Panc1 (cell line): ENCODE measurements at regions not wholly inside any gene's neighbourhood (a gene's known extent, or its start where the extent isn't known, plus 50 kb on each side); places are given as distances from the start of the nearest gene placed in this dataset.

Source experiments
- ATAC-seq: fragments of 200-7000 bp; cut with Tn5 transposase; 2 replicates; pipeline ENCODE4 v1.9.1; 2020; ENCODE audit warnings: mild to moderate bottlenecking, moderate library complexity
- BruUV-seq: library from RNA; stranded (reverse); fragments of 400-500 nt; replicated peaks from 2 replicates; lab custom pipeline; 2021; lab: Mats Ljungman, UMichigan
- CTCF ChIA-PET: fragments of 300-600 bp; sonication (Branson Sonifier 250); formaldehyde crosslinking; loops from one replicate; lab custom pipeline; 2022; ENCODE audit warnings: antibody characterized with exemption; lab: Charles Lee
- POLR2A ChIA-PET: fragments of 300-600 bp; sonication (Branson Sonifier 250); formaldehyde crosslinking; loops from one replicate; lab custom pipeline; 2022; ENCODE audit warnings: antibody characterized with exemption; lab: Charles Lee
- DNase-seq: peaks from one replicate; pipeline ENCODE4 v3.0.0-alpha.2; 2010; ENCODE audit warnings: low read depth, low spot score
- H3K27ac ChIP-seq: 2 replicates; pipeline ENCODE4 v1.5.1; 2011; ENCODE audit warnings: mild to moderate bottlenecking, low read length, inconsistent platforms
- H3K27me3 ChIP-seq: fragments of 200-500 bp; sonication (Bioruptor generic); 2 replicates; pipeline ENCODE4 v1.6.0; 2014; ENCODE audit warnings: low read length, inconsistent platforms; ENCODE audit not compliant: control insufficient read depth, insufficient read depth
- H3K36me3 ChIP-seq: fragments of 200-500 bp; sonication (Bioruptor generic); 2 replicates; pipeline ENCODE4 v1.5.1; 2014; ENCODE audit warnings: inconsistent platforms, mild to moderate bottlenecking, low read length, moderate library complexity; ENCODE audit not compliant: control insufficient read depth, insufficient read depth
- H3K4me1 ChIP-seq: 2 replicates; pipeline ENCODE4 v1.5.1; 2011; ENCODE audit warnings: inconsistent platforms, mild to moderate bottlenecking, low read length, moderate library complexity; ENCODE audit not compliant: control insufficient read depth, insufficient read depth
- H3K4me3 ChIP-seq, 2 experiments: 2 replicates each; pipeline ENCODE4 v1.5.1; 2011 to 2012; ENCODE audit warnings: low read depth in 2 of 2, low read length in 2 of 2, mild to moderate bottlenecking in 2 of 2, inconsistent platforms in 1 of 2, moderate library complexity in 1 of 2
- H3K9me3 ChIP-seq: fragments of 200-500 bp; sonication (Bioruptor generic); 2 replicates; pipeline ENCODE4 v1.5.1; 2014; ENCODE audit warnings: low read depth, mild to moderate bottlenecking, inconsistent platforms, low read length, moderate library complexity; ENCODE audit not compliant: control insufficient read depth, insufficient read depth
- POLR2AphosphoS5 ChIP-seq: IDR thresholded peaks from 2 replicates; pipeline ENCODE4 v1.6.1; 2012; ENCODE audit warnings: mild to moderate bottlenecking, low read depth, low read length, moderate library complexity
- SIN3A ChIP-seq: IDR thresholded peaks from 2 replicates; pipeline ENCODE4 v1.6.1; 2012; ENCODE audit warnings: low read depth, mild to moderate bottlenecking, low read length, moderate library complexity, borderline replicate concordance; ENCODE audit not compliant: insufficient read depth
- TCF7L2 ChIP-seq: IDR thresholded peaks from 2 replicates; pipeline ENCODE4 v1.6.1; 2011; ENCODE audit warnings: mild to moderate bottlenecking, low read depth, low read length, inconsistent platforms
- in situ Hi-C: cut with HindIII; loops from 2 replicates; pipeline ENCODE4 v1.10.0; 2016; ENCODE audit warnings: low sequenced_read_pairs, low pct_unique_long_range_greater_than_20kb
- intact Hi-C: fragments of 100-400 bp; cut with micrococcal nuclease; formaldehyde crosslinking; loops from one replicate; pipeline ENCODE4 v1.10.0; 2022; ENCODE audit not compliant: unreplicated experiment
- TF ChIP-seq, protein P1 (sequence below), 2 experiments: IDR thresholded peaks; 2 replicates each; pipeline ENCODE4 v1.6.1; 2011 to 2012; ENCODE audit warnings: low read depth in 2 of 2, control low read depth in 1 of 2, low read length in 1 of 2, mild to moderate bottlenecking in 1 of 2, moderate library complexity in 1 of 2; ENCODE audit not compliant: insufficient read depth in 1 of 2
- TF ChIP-seq, protein P2 (sequence below): fragments of 450-650 bp; IDR thresholded peaks from 2 replicates; pipeline ENCODE4 v1.5.1; 2017; ENCODE audit warnings: mild to moderate bottlenecking

DNA sequence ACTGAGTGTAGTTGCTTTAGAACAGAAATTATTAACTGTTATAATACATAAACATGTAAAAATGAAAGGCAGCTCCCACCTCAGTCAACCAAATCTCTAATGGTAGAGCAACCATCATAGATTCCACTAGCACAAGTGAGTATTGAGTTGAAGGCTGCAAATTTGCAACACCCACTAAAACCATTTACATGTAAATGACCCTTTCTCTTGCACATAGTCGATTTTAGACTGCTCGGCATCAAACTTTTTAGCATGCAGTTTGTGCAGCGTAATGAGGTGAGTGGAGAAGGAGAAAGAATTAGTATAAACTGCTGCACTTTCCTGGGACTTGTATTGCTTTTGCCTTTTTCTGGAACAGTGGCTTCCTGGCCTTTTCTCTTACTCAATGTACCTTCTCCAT, 62.8 kb downstream of the FBXO5 start:
- in situ Hi-C loops (no loop called here), intact Hi-C loops (no loop called here)
- no peaks in the 10 kb centered on the region for H3K36me3 ChIP-seq
- CTCF ChIA-PET: no interaction called here
- H3K9me3 ChIP-seq: no peaks in the 10 kb centered on the region
- H3K4me3 ChIP-seq: no peak overlapping the region
- ATAC-seq: no peak
- no peak for DNase-seq
- H3K27me3 ChIP-seq: no peaks in the 10 kb centered on the region
- POLR2A ChIA-PET: no interaction called here
- H3K27ac ChIP-seq: no peak overlapping the region
- no peaks in the 10 kb centered on the region for H3K4me1 ChIP-seq
- no peak for TF ChIP-seq SIN3A
- no peak for TF ChIP-seq POLR2AphosphoS5
- TF ChIP-seq TCF7L2: no peak
- TF ChIP-seq, protein P1, sequence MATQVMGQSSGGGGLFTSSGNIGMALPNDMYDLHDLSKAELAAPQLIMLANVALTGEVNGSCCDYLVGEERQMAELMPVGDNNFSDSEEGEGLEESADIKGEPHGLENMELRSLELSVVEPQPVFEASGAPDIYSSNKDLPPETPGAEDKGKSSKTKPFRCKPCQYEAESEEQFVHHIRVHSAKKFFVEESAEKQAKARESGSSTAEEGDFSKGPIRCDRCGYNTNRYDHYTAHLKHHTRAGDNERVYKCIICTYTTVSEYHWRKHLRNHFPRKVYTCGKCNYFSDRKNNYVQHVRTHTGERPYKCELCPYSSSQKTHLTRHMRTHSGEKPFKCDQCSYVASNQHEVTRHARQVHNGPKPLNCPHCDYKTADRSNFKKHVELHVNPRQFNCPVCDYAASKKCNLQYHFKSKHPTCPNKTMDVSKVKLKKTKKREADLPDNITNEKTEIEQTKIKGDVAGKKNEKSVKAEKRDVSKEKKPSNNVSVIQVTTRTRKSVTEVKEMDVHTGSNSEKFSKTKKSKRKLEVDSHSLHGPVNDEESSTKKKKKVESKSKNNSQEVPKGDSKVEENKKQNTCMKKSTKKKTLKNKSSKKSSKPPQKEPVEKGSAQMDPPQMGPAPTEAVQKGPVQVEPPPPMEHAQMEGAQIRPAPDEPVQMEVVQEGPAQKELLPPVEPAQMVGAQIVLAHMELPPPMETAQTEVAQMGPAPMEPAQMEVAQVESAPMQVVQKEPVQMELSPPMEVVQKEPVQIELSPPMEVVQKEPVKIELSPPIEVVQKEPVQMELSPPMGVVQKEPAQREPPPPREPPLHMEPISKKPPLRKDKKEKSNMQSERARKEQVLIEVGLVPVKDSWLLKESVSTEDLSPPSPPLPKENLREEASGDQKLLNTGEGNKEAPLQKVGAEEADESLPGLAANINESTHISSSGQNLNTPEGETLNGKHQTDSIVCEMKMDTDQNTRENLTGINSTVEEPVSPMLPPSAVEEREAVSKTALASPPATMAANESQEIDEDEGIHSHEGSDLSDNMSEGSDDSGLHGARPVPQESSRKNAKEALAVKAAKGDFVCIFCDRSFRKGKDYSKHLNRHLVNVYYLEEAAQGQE (IDR thresholded peaks at IDR 0.05; ENCODE audit: insufficient read depth in 1 of 2, low read depth in 2 of 2, low read length in 1 of 2): no peak
- TF ChIP-seq, protein P2, sequence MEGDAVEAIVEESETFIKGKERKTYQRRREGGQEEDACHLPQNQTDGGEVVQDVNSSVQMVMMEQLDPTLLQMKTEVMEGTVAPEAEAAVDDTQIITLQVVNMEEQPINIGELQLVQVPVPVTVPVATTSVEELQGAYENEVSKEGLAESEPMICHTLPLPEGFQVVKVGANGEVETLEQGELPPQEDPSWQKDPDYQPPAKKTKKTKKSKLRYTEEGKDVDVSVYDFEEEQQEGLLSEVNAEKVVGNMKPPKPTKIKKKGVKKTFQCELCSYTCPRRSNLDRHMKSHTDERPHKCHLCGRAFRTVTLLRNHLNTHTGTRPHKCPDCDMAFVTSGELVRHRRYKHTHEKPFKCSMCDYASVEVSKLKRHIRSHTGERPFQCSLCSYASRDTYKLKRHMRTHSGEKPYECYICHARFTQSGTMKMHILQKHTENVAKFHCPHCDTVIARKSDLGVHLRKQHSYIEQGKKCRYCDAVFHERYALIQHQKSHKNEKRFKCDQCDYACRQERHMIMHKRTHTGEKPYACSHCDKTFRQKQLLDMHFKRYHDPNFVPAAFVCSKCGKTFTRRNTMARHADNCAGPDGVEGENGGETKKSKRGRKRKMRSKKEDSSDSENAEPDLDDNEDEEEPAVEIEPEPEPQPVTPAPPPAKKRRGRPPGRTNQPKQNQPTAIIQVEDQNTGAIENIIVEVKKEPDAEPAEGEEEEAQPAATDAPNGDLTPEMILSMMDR: no peak
- BruUV-seq: no TSS peak
